K562 (cell line): ENCODE measurements at regions not wholly inside any gene's neighbourhood (a gene's known extent, or its start where the extent isn't known, plus 50 kb on each side); places are given as distances from the start of the nearest gene placed in this dataset.
"Not testable (repeated sequence)": the region's sequence is repeated elsewhere in the genome, so short reads cannot be mapped to it uniquely, and the experiment has no call there.

Experiments
- ATAC-seq: fragments of 200-7000 bp; cut with Tn5 transposase; 3 replicates; pipeline ENCODE4 v1.9.1; 2020; ENCODE audit warnings: moderate library complexity
- BruUV-seq: library from RNA; stranded (reverse); fragments of 400-500 nt; replicated peaks from 2 replicates; lab custom pipeline; 2021; lab: Mats Ljungman, UMichigan
- CTCF ChIA-PET: fragments of 300-600 bp; formaldehyde crosslinking; extraction: SDS; loops from one replicate; lab custom pipeline; 2021; ENCODE audit warnings: low intra/inter-chr PET ratio; lab: Yijun Ruan, JAX
- POLR2A ChIA-PET: fragments of 300-600, 350-650 bp; sonication (Branson Sonifier 250); formaldehyde crosslinking; extraction: SDS; loops from one replicate; lab custom pipeline; 2021; ENCODE audit warnings: antibody characterized with exemption, inconsistent platforms; lab: Yijun Ruan, JAX
- DNase-seq, 4 experiments: peaks; one replicate each; pipeline versions ENCODE4 v3.0.0 to v3.0.0-alpha.2; 2011 to 2018; ENCODE audit warnings: low spot score in 3 of 4, mixed read lengths in 3 of 4; ENCODE audit errors: extremely low read depth in 1 of 4
- FAIRE-seq: peaks from 2 replicates; lab custom pipeline; 2011; peaks lifted over from hg19 to GRCh38; lab: Jason Lieb, UNC
- H2AFZ ChIP-seq: 2 replicates; pipeline ENCODE4 v1.6.0; 2011; ENCODE audit warnings: low read depth, low read length, control low read depth, inconsistent platforms
- H3K27ac ChIP-seq: fragments of 200-600 bp; 3 replicates; pipeline ENCODE4 v1.8.0; 2011; ENCODE audit warnings: low read depth, mild to moderate bottlenecking, control low read depth, inconsistent platforms, low read length, moderate library complexity, mixed read lengths; ENCODE audit errors: extremely low read depth
- H3K27me3 ChIP-seq, 2 experiments: fragments of 300-600 bp in 1 of 2; 2 replicates in 1 of 2; 3 replicates in 1 of 2; pipeline versions ENCODE4 v1.6.0 to v1.8.0; 2011; ENCODE audit warnings: inconsistent platforms in 2 of 2, low read length in 2 of 2, mild to moderate bottlenecking in 1 of 2, mixed read lengths in 1 of 2, moderate library complexity in 1 of 2; ENCODE audit not compliant: control insufficient read depth in 2 of 2, insufficient read depth in 2 of 2
- H3K36me3 ChIP-seq: fragments of 300-600 bp; 3 replicates; pipeline ENCODE4 v1.8.0; 2011; ENCODE audit warnings: mild to moderate bottlenecking, low read length, inconsistent platforms; ENCODE audit not compliant: control insufficient read depth, insufficient read depth
- H3K4me1 ChIP-seq, 2 experiments: fragments of 200-600 bp in 1 of 2; replicated peaks in 1 of 2; 2 replicates in 1 of 2; 3 replicates in 1 of 2; pipeline versions ENCODE4 v1.5.1 to v1.8.0; 2011; ENCODE audit warnings: inconsistent platforms in 2 of 2, low read length in 2 of 2, mild to moderate bottlenecking in 1 of 2, mixed read lengths in 1 of 2, moderate library complexity in 1 of 2; ENCODE audit not compliant: control insufficient read depth in 2 of 2, insufficient read depth in 2 of 2
- H3K4me2 ChIP-seq: 2 replicates; pipeline ENCODE4 v1.6.1; 2011; ENCODE audit warnings: low read length, control low read depth, inconsistent platforms, mixed read lengths; ENCODE audit not compliant: insufficient read depth
- H3K4me3 ChIP-seq: fragments of 200-600 bp; sonication (generic), shearing (Covaris generic); 2 replicates; pipeline ENCODE4 v1.5.1; 2016; ENCODE audit warnings: control low read depth, inconsistent platforms
- H3K79me2 ChIP-seq: fragments of 200-600 bp; 3 replicates; pipeline ENCODE4 v1.8.0; 2011; ENCODE audit warnings: low read length, inconsistent platforms; ENCODE audit not compliant: control insufficient read depth, insufficient read depth
- H3K9ac ChIP-seq, 2 experiments: 2 replicates each; pipeline versions ENCODE4 v1.6.0 to v1.6.1; 2011; ENCODE audit warnings: low read depth in 2 of 2, low read length in 2 of 2, control low read depth in 1 of 2, inconsistent platforms in 1 of 2, mild to moderate bottlenecking in 1 of 2, mixed read lengths in 1 of 2; ENCODE audit not compliant: insufficient read depth in 1 of 2
- H3K9me1 ChIP-seq: one replicate; pipeline ENCODE4 v1.6.0; 2011; ENCODE audit warnings: inconsistent platforms, mild to moderate bottlenecking, low read length, moderate library complexity; ENCODE audit not compliant: control insufficient read depth, insufficient read depth
- H3K9me3 ChIP-seq: replicated peaks from 2 replicates; pipeline ENCODE4 v1.5.1; 2011; ENCODE audit warnings: low read depth, low read length, inconsistent platforms; ENCODE audit not compliant: control insufficient read depth, insufficient read depth
- H4K20me1 ChIP-seq: replicated peaks from 2 replicates; pipeline ENCODE4 v1.6.1; 2011; ENCODE audit warnings: low read length, inconsistent platforms, mixed read lengths; ENCODE audit not compliant: control insufficient read depth, insufficient read depth
- WGBS: fragments of 100-300 bp; shearing (Covaris generic); methylation state at CpG from one replicate; pipeline ENCODE4 v1.1.6; 2016; ENCODE audit warnings: low coverage, mixed read lengths; ENCODE audit not compliant: insufficient coverage; ENCODE audit errors: missing lambda C conversion rate; 5-methylcytosine and 5-hydroxymethylcytosine counted together
- in situ Hi-C: fragments of 300-500 bp; cut with MboI; formaldehyde crosslinking; loops from 4 replicates; pipeline ENCODE4 v1.15.0; 2018; ENCODE audit warnings: inconsistent platforms, mixed read lengths
- intact Hi-C: fragments of 100-400 bp; cut with micrococcal nuclease; formaldehyde crosslinking; loops from 2 replicates; pipeline ENCODE4 v1.14.2; 2022

GRCh38 chr20:28564688-28565463 is 2692.6 kb upstream of the DEFB115 start:
- H3K9me3 ChIP-seq, intact Hi-C loops, ATAC-seq, CTCF ChIA-PET, POLR2A ChIA-PET, H3K36me3 ChIP-seq, H3K27ac ChIP-seq, H3K9me1 ChIP-seq, H3K4me3 ChIP-seq, H3K4me2 ChIP-seq, H3K27me3 ChIP-seq, H3K9ac ChIP-seq, H3K4me1 ChIP-seq, H2AFZ ChIP-seq, BruUV-seq, H3K79me2 ChIP-seq, FAIRE-seq, H4K20me1 ChIP-seq: not testable (repeated sequence)
- 3% methylated on average over 12 of the region's 12 CpGs for WGBS
- DNase-seq: peak in 1 of 4 experiments; percentile 1
- in situ Hi-C loops: loop anchor here (5.0 kb wide), 1 partner anchor 552 kb away; no protein-coding TSS in a partner anchor

GRCh38 chr20:28575991-28576390 is 2681.5 kb upstream of the DEFB115 start:
- peak in 2 of 4 experiments; percentile 6 to 40 for DNase-seq

GRCh38 chr20:28591680-28592079 is 2665.8 kb upstream of the DEFB115 start:
- WGBS: 89% methylated on average over 2 of the region's 3 CpGs
- DNase-seq, ATAC-seq, H3K9me1 ChIP-seq, CTCF ChIA-PET, H3K79me2 ChIP-seq, H3K36me3 ChIP-seq, H3K4me1 ChIP-seq, H3K9ac ChIP-seq, intact Hi-C loops, POLR2A ChIA-PET, BruUV-seq, FAIRE-seq, H3K27me3 ChIP-seq, H3K27ac ChIP-seq, H3K4me3 ChIP-seq, H2AFZ ChIP-seq, H4K20me1 ChIP-seq, H3K4me2 ChIP-seq, H3K9me3 ChIP-seq, in situ Hi-C loops: not testable (repeated sequence)

More at GRCh38 chr20:28575991-28576390, 2681.5 kb upstream of the DEFB115 start:
- H3K27ac ChIP-seq, H2AFZ ChIP-seq, H3K79me2 ChIP-seq, FAIRE-seq, H3K4me3 ChIP-seq, H3K4me2 ChIP-seq, ATAC-seq, H3K27me3 ChIP-seq, BruUV-seq, CTCF ChIA-PET, H3K4me1 ChIP-seq, intact Hi-C loops, H3K9me3 ChIP-seq, H3K9ac ChIP-seq, POLR2A ChIA-PET, H3K36me3 ChIP-seq, H3K9me1 ChIP-seq, in situ Hi-C loops, H4K20me1 ChIP-seq: not testable (repeated sequence)
- 33% methylated on average over 2 of the region's 3 CpGs for WGBS

GRCh38 chr20:28593383-28593782 is 2664.1 kb upstream of the DEFB115 start:
- H3K79me2 ChIP-seq, H3K9ac ChIP-seq, ATAC-seq, H3K36me3 ChIP-seq, H4K20me1 ChIP-seq, FAIRE-seq, in situ Hi-C loops, H3K4me2 ChIP-seq, H3K9me3 ChIP-seq, intact Hi-C loops, BruUV-seq, H3K4me1 ChIP-seq, DNase-seq, H2AFZ ChIP-seq, POLR2A ChIA-PET, H3K27me3 ChIP-seq, H3K9me1 ChIP-seq, CTCF ChIA-PET, H3K27ac ChIP-seq, H3K4me3 ChIP-seq: not testable (repeated sequence)
- WGBS: 84% methylated on average over 4 of the region's 4 CpGs
